Trophoblast cell (in vitro differentiated cells and primary cell): ENCODE measurements at regions not wholly inside any gene's neighbourhood (a gene's known extent, or its start where the extent isn't known, plus 50 kb on each side); places are given as distances from the start of the nearest gene placed in this dataset.

Experiments
- DNase-seq, 2 donors: peaks; one replicate each; pipeline ENCODE4 v3.0.0-alpha.2; 2016
- H2AFZ ChIP-seq: 2 replicates; pipeline ENCODE4 v1.6.1; 2013; ENCODE audit warnings: low read length, moderate library complexity, mild to moderate bottlenecking; ENCODE audit not compliant: insufficient read depth, poor library complexity
- H2AK5ac ChIP-seq: 2 replicates; pipeline ENCODE4 v1.6.1; 2013; ENCODE audit warnings: mild to moderate bottlenecking, low read length
- H2BK120ac ChIP-seq: 2 replicates; pipeline ENCODE4 v1.6.1; 2013; ENCODE audit warnings: low read length, mild to moderate bottlenecking, moderate library complexity; ENCODE audit not compliant: insufficient read depth, poor library complexity
- H2BK12ac ChIP-seq: 2 replicates; pipeline ENCODE4 v1.6.1; 2013; ENCODE audit warnings: mild to moderate bottlenecking, low read length, moderate library complexity
- H2BK5ac ChIP-seq: 2 replicates; pipeline ENCODE4 v1.6.1; 2013; ENCODE audit warnings: low read length, low read depth, moderate library complexity, mild to moderate bottlenecking; ENCODE audit not compliant: poor library complexity
- H3K14ac ChIP-seq: 2 replicates; pipeline ENCODE4 v1.6.1; 2013; ENCODE audit warnings: mild to moderate bottlenecking, low read length
- H3K18ac ChIP-seq: 2 replicates; pipeline ENCODE4 v1.6.1; 2013; ENCODE audit warnings: mild to moderate bottlenecking, low read length
- H3K23ac ChIP-seq: 2 replicates; pipeline ENCODE4 v1.6.1; 2013; ENCODE audit warnings: low read length
- H3K27ac ChIP-seq: 2 replicates; pipeline ENCODE4 v1.5.1; 2013; ENCODE audit warnings: low read depth, mild to moderate bottlenecking, inconsistent platforms, low read length, moderate library complexity
- H3K27me3 ChIP-seq: 2 replicates; pipeline ENCODE4 v1.6.1; 2013; ENCODE audit warnings: inconsistent platforms, mild to moderate bottlenecking, low read length, moderate library complexity; ENCODE audit not compliant: insufficient read depth
- H3K36me3 ChIP-seq, 2 experiments: 1 replicate in 1 of 2; 2 replicates in 1 of 2; pipeline ENCODE4 v1.6.1; 2013; ENCODE audit warnings: low read length in 2 of 2, mild to moderate bottlenecking in 2 of 2, moderate library complexity in 1 of 2; ENCODE audit not compliant: insufficient read depth in 2 of 2, control insufficient read depth in 1 of 2
- H3K4ac ChIP-seq: 2 replicates; pipeline ENCODE4 v1.6.1; 2013; ENCODE audit warnings: low read depth, mild to moderate bottlenecking, low read length, moderate library complexity
- H3K4me1 ChIP-seq, 2 experiments: 1 replicate in 1 of 2; 2 replicates in 1 of 2; pipeline ENCODE4 v1.6.1; 2013; ENCODE audit warnings: low read length in 2 of 2, mild to moderate bottlenecking in 2 of 2, moderate library complexity in 1 of 2; ENCODE audit not compliant: insufficient read depth in 2 of 2, control insufficient read depth in 1 of 2
- H3K4me2 ChIP-seq: 2 replicates; pipeline ENCODE4 v1.6.1; 2013; ENCODE audit warnings: inconsistent platforms, mild to moderate bottlenecking, low read length, moderate library complexity
- H3K4me3 ChIP-seq: 2 replicates; pipeline ENCODE4 v1.5.1; 2013; ENCODE audit warnings: mild to moderate bottlenecking, low read depth, low read length, inconsistent platforms
- H3K79me1 ChIP-seq: one replicate; pipeline ENCODE4 v1.6.1; 2013; ENCODE audit warnings: low read length
- H3K79me2 ChIP-seq: 2 replicates; pipeline ENCODE4 v1.6.1; 2013; ENCODE audit warnings: low read length, mild to moderate bottlenecking; ENCODE audit not compliant: control insufficient read depth, insufficient read depth, poor library complexity
- H3K9ac ChIP-seq: 2 replicates; pipeline ENCODE4 v1.6.1; 2013; ENCODE audit warnings: mild to moderate bottlenecking, low read length
- H3K9me3 ChIP-seq: 2 replicates; pipeline ENCODE4 v1.6.1; 2013; ENCODE audit warnings: low read depth, mild to moderate bottlenecking, control low read depth, inconsistent platforms, low read length; ENCODE audit not compliant: insufficient read depth
- H4K12ac ChIP-seq: 2 replicates; pipeline ENCODE4 v1.6.1; 2013; ENCODE audit warnings: low read depth, mild to moderate bottlenecking, low read length, moderate library complexity
- H4K8ac ChIP-seq: 2 replicates; pipeline ENCODE4 v1.6.1; 2013; ENCODE audit warnings: low read depth, mild to moderate bottlenecking, low read length, moderate library complexity
- H4K91ac ChIP-seq: one replicate; pipeline ENCODE4 v1.6.1; 2013; ENCODE audit warnings: low read depth, mild to moderate bottlenecking, low read length, moderate library complexity
- WGBS: extraction: QIAGEN DNeasy Blood & Tissue Kit; methylation state at CpG from one replicate; pipeline ENCODE4 v1.1.7; 2013; ENCODE audit warnings: missing lambda C conversion rate; ENCODE audit not compliant: insufficient read length, insufficient coverage; ENCODE audit errors: extremely low coverage; 5-methylcytosine and 5-hydroxymethylcytosine counted together

GRCh38 chr16:60318486-60318885 lies 1584.4 kb upstream of the GOT2 start:
- Histone ChIP-seq H3K79me1 (no peaks in the 10 kb centered on the region), H2AFZ (no peak overlapping the region), H2AK5ac (no peak overlapping the region), H2BK12ac (no peak overlapping the region), H3K79me2 (no peaks in the 10 kb centered on the region), H3K27ac (no peak overlapping the region), H3K36me3 (no peaks in the 10 kb centered on the region), H2BK5ac (no peak overlapping the region), H4K91ac (no peak overlapping the region), H3K4me2 (no peak overlapping the region), H3K4me3 (no peak overlapping the region), H3K4me1 (no peaks in the 10 kb centered on the region), H4K12ac (no peak overlapping the region), H3K27me3 (no peaks in the 10 kb centered on the region), H3K23ac (no peak overlapping the region), H3K4ac (no peak overlapping the region), H2BK120ac (no peak overlapping the region), H3K18ac (no peak overlapping the region), H3K14ac (no peak overlapping the region), H3K9me3 (no peaks in the 10 kb centered on the region), H4K8ac (no peak overlapping the region), H3K9ac (no peak overlapping the region)
- DNase-seq, result no peak
- WGBS, result no CpG with 5 or more reads among the region's 2 CpGs

GRCh38 chr16:60310846-60311445 lies 1576.8 kb upstream of the GOT2 start:
- no peak overlapping the region for H3K4ac ChIP-seq
- H3K79me2 ChIP-seq, result no peaks in the 10 kb centered on the region
- H3K9ac ChIP-seq, result no peak overlapping the region
- no peak overlapping the region for H2AFZ ChIP-seq
- no peak overlapping the region for H3K18ac ChIP-seq
- no peak overlapping the region for H2BK120ac ChIP-seq
- H4K91ac ChIP-seq, result no peak overlapping the region
- no peak overlapping the region for H3K27ac ChIP-seq
- H3K14ac ChIP-seq, result no peak overlapping the region
- no peak overlapping the region for H2AK5ac ChIP-seq
- H3K79me1 ChIP-seq, result no peaks in the 10 kb centered on the region
- no peaks in the 10 kb centered on the region for H3K36me3 ChIP-seq
- H3K4me2 ChIP-seq, result no peak overlapping the region
- no peaks in the 10 kb centered on the region for H3K27me3 ChIP-seq
- no peaks in the 10 kb centered on the region for H3K9me3 ChIP-seq
- H4K8ac ChIP-seq, result no peak overlapping the region
- no peaks in the 10 kb centered on the region for H3K4me1 ChIP-seq
- H2BK5ac ChIP-seq, result no peak overlapping the region
- DNase-seq, result no peak
- no peak overlapping the region for H3K4me3 ChIP-seq
- no peak overlapping the region for H4K12ac ChIP-seq
- WGBS, result no CpG with 5 or more reads among the region's 1 CpG
- no peak overlapping the region for H3K23ac ChIP-seq
- H2BK12ac ChIP-seq, result no peak overlapping the region

- Histone ChIP-seq H4K12ac (no peak overlapping the region), H4K91ac (no peak overlapping the region), H2BK12ac (no peak overlapping the region), H2AK5ac (no peak overlapping the region), H2BK5ac (no peak overlapping the region), H2BK120ac (no peak overlapping the region), H3K79me1 (no peaks in the 10 kb centered on the region), H3K27ac (no peak overlapping the region), H3K4me1 (no peaks in the 10 kb centered on the region), H3K4me3 (no peak overlapping the region), H4K8ac (no peak overlapping the region), H3K36me3 (no peaks in the 10 kb centered on the region), H3K27me3 (no peaks in the 10 kb centered on the region), H3K79me2 (no peaks in the 10 kb centered on the region), H3K4ac (no peak overlapping the region), H3K23ac (no peak overlapping the region), H2AFZ (no peak overlapping the region), H3K14ac (no peak overlapping the region), H3K9me3 (no peaks in the 10 kb centered on the region), H3K4me2 (no peak overlapping the region), H3K9ac (no peak overlapping the region), H3K18ac (no peak overlapping the region)
- DNase-seq, result no peak
- no CpG with 5 or more reads among the region's 2 CpGs for WGBS
Measured at GRCh38 chr16:60304720-60305119, 1570.6 kb upstream of the GOT2 start.

- Histone ChIP-seq H3K23ac (no peak overlapping the region), H3K9ac (no peak overlapping the region), H4K12ac (no peak overlapping the region), H2BK5ac (no peak overlapping the region), H3K4me3 (no peak overlapping the region), H3K4ac (no peak overlapping the region), H3K36me3 (no peaks in the 10 kb centered on the region), H3K4me2 (no peak overlapping the region), H4K8ac (no peak overlapping the region), H3K18ac (no peak overlapping the region), H2BK120ac (no peak overlapping the region), H2AFZ (no peak overlapping the region), H3K14ac (no peak overlapping the region), H3K27me3 (no peaks in the 10 kb centered on the region), H3K27ac (no peak overlapping the region), H3K79me1 (no peaks in the 10 kb centered on the region), H2AK5ac (no peak overlapping the region), H3K9me3 (no peaks in the 10 kb centered on the region), H3K79me2 (no peaks in the 10 kb centered on the region), H3K4me1 (no peaks in the 10 kb centered on the region), H4K91ac (no peak overlapping the region), H2BK12ac (no peak overlapping the region)
- no peak for DNase-seq
- WGBS, result no CpG with 5 or more reads among the region's 4 CpGs
Measured at GRCh38 chr16:60304066-60304465, 1570.0 kb upstream of the GOT2 start.
